Cardiac muscle cell (in vitro differentiated cells and primary cell): ENCODE measurements at regions not wholly inside any gene's neighbourhood (a gene's known extent, or its start where the extent isn't known, plus 50 kb on each side); places are given as distances from the start of the nearest gene placed in this dataset.
A peak's percentile ranks its signal among the peaks of the same experiment; 100 is the strongest.

Source experiments
- DNase-seq, 2 donors: peaks; one replicate each; pipeline versions ENCODE4 v3.0.0 to v3.0.0-alpha.2; 2010 to 2017; ENCODE audit warnings: low read depth in 1 of 2, low spot score in 1 of 2
- H3K27ac ChIP-seq: fragments of 200-600 bp; sonication (generic); 2 replicates; pipeline ENCODE4 v1.5.1; 2016
- H3K27me3 ChIP-seq: fragments of 200-600 bp; sonication (generic); 2 replicates; pipeline ENCODE4 v1.6.0; 2016; ENCODE audit warnings: control low read depth
- H3K36me3 ChIP-seq: fragments of 200-600 bp; sonication (generic); 2 replicates; pipeline ENCODE4 v1.5.1; 2016; ENCODE audit warnings: control low read depth
- H3K4me1 ChIP-seq: fragments of 200-600 bp; sonication (generic); 2 replicates; pipeline ENCODE4 v1.8.1; 2017; ENCODE audit warnings: low read depth, mild to moderate bottlenecking, mixed run types
- H3K4me3 ChIP-seq: fragments of 200-600 bp; sonication (generic); 2 replicates; pipeline ENCODE4 v1.5.1; 2016; ENCODE audit warnings: mild to moderate bottlenecking
- H3K9me3 ChIP-seq: fragments of 200-600 bp; sonication (generic); 2 replicates; pipeline ENCODE4 v1.5.1; 2017; ENCODE audit warnings: low read depth, mild to moderate bottlenecking, control low read depth
- TF ChIP-seq, protein P1 (sequence below): IDR thresholded peaks from 2 replicates; pipeline ENCODE4 v1.5.1; 2012; ENCODE audit warnings: low read depth, mild to moderate bottlenecking, low read length

DNA sequence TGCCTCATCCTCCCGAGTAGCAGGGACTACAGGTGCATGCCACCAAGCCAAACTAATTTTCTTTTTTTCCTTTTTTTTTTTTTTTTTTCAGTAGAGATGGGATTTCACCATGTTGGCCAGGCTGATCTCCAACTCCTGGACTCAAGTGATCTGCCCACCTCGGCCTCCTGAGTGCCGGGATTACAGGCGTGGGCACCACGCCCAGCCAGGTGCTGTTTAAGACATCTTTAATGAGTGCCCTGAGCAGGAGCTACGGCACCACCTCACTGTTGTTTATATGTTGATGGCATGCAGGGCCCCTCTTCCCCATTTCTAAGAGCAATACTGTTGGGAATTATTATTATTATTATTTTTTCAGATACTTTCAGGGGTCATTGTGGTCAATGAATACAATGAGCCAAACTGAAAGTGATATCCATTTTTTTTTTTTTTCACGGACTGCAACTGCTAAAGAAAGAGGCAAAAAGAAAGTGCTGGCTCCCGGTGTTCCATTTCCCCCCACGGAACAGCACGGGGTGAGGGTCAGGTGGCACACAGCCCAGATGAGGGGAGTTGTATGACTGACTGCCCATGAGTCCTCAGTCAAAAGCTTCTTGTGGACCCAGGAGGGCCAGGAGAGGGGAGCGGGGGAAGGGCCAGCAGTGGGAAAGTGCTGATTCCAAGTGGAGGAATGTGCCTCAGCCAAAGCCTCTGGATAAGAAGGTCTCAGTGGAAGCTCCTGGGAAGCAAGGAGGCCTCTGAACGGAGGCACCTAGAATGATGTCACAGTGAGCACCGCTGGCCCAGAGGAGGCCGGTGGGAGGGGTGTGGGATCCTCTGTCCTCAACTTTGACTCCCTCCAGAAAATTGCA is 101.8 kb upstream of the HPF1 start:
- no peak overlapping the region for H3K27ac ChIP-seq
- TF ChIP-seq, protein P1, sequence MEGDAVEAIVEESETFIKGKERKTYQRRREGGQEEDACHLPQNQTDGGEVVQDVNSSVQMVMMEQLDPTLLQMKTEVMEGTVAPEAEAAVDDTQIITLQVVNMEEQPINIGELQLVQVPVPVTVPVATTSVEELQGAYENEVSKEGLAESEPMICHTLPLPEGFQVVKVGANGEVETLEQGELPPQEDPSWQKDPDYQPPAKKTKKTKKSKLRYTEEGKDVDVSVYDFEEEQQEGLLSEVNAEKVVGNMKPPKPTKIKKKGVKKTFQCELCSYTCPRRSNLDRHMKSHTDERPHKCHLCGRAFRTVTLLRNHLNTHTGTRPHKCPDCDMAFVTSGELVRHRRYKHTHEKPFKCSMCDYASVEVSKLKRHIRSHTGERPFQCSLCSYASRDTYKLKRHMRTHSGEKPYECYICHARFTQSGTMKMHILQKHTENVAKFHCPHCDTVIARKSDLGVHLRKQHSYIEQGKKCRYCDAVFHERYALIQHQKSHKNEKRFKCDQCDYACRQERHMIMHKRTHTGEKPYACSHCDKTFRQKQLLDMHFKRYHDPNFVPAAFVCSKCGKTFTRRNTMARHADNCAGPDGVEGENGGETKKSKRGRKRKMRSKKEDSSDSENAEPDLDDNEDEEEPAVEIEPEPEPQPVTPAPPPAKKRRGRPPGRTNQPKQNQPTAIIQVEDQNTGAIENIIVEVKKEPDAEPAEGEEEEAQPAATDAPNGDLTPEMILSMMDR, result no peak
- no peak for DNase-seq

DNA sequence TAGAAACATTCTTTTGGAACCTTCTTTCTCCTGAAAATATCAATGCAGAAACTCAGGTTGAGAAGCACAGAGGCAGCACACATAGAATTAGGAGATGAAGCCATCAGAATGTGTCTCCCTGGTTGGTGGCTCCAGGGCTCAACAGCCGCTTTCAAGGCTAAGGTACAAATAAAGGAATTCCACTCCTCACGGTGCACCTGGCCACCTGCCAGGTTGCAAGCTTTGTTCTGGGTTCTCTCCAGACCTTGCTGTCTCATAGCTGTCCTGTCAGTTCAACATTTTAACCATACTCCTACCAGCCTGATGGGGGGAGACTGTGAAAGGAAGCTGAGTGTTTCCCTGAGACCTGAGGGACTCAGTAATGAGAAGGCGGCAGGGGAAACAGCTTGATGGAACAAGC is 96.3 kb upstream of the HPF1 start:
- no peaks in the 10 kb centered on the region for H3K27me3 ChIP-seq
- no peaks in the 10 kb centered on the region for H3K4me1 ChIP-seq
- no peaks in the 10 kb centered on the region for H3K36me3 ChIP-seq
- H3K4me3 ChIP-seq, result no peak overlapping the region
- TF ChIP-seq, protein P1, result no peak
- DNase-seq, result peak in 1 of 2 donors; percentile 3
- H3K27ac ChIP-seq, result no peak overlapping the region
- no peaks in the 10 kb centered on the region for H3K9me3 ChIP-seq

More for the DNA sequence above, 101.8 kb upstream of the HPF1 start:
- H3K27me3 ChIP-seq, result no peaks in the 10 kb centered on the region
- no peaks in the 10 kb centered on the region for H3K36me3 ChIP-seq
- H3K4me1 ChIP-seq, result no peaks in the 10 kb centered on the region
- H3K4me3 ChIP-seq, result no peak overlapping the region
- no peaks in the 10 kb centered on the region for H3K9me3 ChIP-seq

DNA sequence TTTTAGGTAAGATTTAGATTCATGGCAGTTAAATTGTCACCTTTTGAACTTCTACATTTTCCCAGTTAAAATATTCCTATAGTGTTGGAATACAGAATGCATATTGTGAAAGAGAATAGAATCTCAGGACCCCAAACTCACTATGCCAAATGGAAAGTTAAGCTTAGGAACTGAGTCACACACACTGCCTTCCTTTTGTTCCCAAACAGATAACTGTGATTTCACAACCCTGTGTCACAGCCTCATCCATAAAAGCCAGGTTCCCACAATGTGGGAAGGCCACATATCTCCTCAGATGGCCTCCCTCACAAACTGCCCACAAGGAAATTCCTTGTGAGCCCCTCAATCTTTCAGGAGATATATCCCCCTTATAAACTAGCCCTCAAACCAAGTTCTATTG is 94.7 kb upstream of the HPF1 start:
- no peak overlapping the region for H3K27ac ChIP-seq
- DNase-seq, result no peak
- H3K4me1 ChIP-seq, result no peaks in the 10 kb centered on the region
- H3K27me3 ChIP-seq, result no peaks in the 10 kb centered on the region
- H3K4me3 ChIP-seq, result no peak overlapping the region
- H3K9me3 ChIP-seq, result no peaks in the 10 kb centered on the region
- H3K36me3 ChIP-seq, result no peaks in the 10 kb centered on the region
- TF ChIP-seq, protein P1, result no peak

DNA sequence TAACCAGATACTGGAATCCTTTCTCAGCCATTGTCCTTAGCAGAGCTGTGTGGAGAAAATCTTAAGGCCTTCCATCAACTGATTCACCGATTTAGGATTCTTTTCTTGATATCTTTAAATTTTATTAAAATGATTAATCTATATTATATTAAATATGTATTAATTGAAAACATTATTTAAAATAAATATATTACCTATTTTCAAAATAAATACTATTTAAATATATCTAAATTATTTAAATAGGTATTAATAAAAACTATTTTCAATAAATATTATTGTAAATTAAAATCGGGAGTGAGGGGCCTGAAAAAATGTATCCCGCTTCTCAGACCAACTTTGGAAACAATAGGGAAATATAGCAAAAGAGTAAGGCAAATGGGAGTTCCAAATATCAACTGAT is 94.0 kb upstream of the HPF1 start:
- Histone ChIP-seq H3K4me3 (no peak overlapping the region), H3K36me3 (no peaks in the 10 kb centered on the region), H3K27ac (no peak overlapping the region), H3K9me3 (no peaks in the 10 kb centered on the region), H3K27me3 (no peaks in the 10 kb centered on the region), H3K4me1 (no peaks in the 10 kb centered on the region)
- TF ChIP-seq, protein P1, result no peak
- no peak for DNase-seq

DNA sequence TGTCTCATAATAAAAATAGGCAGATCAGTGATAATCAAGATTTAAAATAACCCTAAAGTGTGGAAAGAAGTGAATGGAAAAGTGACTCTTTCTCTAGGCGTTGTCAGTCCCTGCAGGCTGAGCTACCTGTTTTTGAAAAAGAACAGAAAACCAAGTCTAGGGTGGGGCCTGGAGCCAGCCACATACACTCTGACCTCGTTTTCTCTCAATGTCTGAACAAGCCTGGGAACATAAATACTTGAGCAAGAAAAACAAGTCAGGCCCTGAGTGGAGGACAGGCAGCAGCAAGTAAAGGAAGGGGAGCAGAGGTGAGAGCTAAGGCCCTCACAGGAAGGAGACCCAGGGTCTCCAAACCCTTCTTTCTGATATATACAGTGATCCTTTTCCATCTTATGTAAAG is 91.7 kb upstream of the HPF1 start:
- Histone ChIP-seq H3K27ac (no peak overlapping the region), H3K36me3 (no peaks in the 10 kb centered on the region), H3K27me3 (no peaks in the 10 kb centered on the region), H3K4me3 (no peak overlapping the region), H3K4me1 (no peaks in the 10 kb centered on the region), H3K9me3 (no peaks in the 10 kb centered on the region)
- TF ChIP-seq, protein P1, result no peak
- no peak for DNase-seq
